ENCODE measurements at regions not wholly inside any gene's neighbourhood (a gene's known extent, or its start where the extent isn't known, plus 50 kb on each side); places are given as distances from the start of the nearest gene placed in this dataset.
"Not testable (repeated sequence)": the region's sequence is repeated elsewhere in the genome, so short reads cannot be mapped to it uniquely, and the experiment has no call there.

- H3K27ac ChIP-seq: no peak overlapping the region
- TF ChIP-seq CTCF (conservative IDR thresholded peaks at IDR 0.05): no peak
Measured at GRCh38 chr7:123279949-123280348, 80.2 kb upstream of the SLC13A1 start.

- no peak overlapping the region for H3K27ac ChIP-seq
Measured at GRCh38 chr7:123275036-123275753, 75.4 kb upstream of the SLC13A1 start.

GRCh38 chr7:123273185-123273584, 73.4 kb upstream of the SLC13A1 start:
- no peak for TF ChIP-seq CTCF (conservative IDR thresholded peaks at IDR 0.05)

More at GRCh38 chr7:123275036-123275753, 75.4 kb upstream of the SLC13A1 start:
- TF ChIP-seq CTCF (conservative IDR thresholded peaks at IDR 0.05): no peak

GRCh38 chr7:123271856-123272255, 72.1 kb upstream of the SLC13A1 start:
- H3K27ac ChIP-seq: no peak overlapping the region
- TF ChIP-seq CTCF (conservative IDR thresholded peaks at IDR 0.05): no peak

More at GRCh38 chr7:123273185-123273584, 73.4 kb upstream of the SLC13A1 start:
- no peak overlapping the region for H3K27ac ChIP-seq

GRCh38 chr7:123271231-123271630, 71.5 kb upstream of the SLC13A1 start:
- H3K27ac ChIP-seq: no peak overlapping the region
- no peak for TF ChIP-seq CTCF (conservative IDR thresholded peaks at IDR 0.05)

- H3K27ac ChIP-seq: no peak overlapping the region
- no peak for TF ChIP-seq CTCF (conservative IDR thresholded peaks at IDR 0.05)
Measured at GRCh38 chr7:123270570-123270969, 70.8 kb upstream of the SLC13A1 start.

GRCh38 chr7:123265853-123266252, 66.1 kb upstream of the SLC13A1 start:
- no peak for TF ChIP-seq CTCF (conservative IDR thresholded peaks at IDR 0.05)
- no peak overlapping the region for H3K27ac ChIP-seq

- not testable (repeated sequence) for H3K27ac ChIP-seq
Measured at GRCh38 chr7:123264820-123265219, 65.1 kb upstream of the SLC13A1 start.
